M059J (cell line): ENCODE measurements at regions not wholly inside any gene's neighbourhood (a gene's known extent, or its start where the extent isn't known, plus 50 kb on each side); places are given as distances from the start of the nearest gene placed in this dataset.
"Not testable (repeated sequence)": the region's sequence is repeated elsewhere in the genome, so short reads cannot be mapped to it uniquely, and the experiment has no call there.

ENCODE experiments used
- DNase-seq: peaks from one replicate; pipeline ENCODE4 v3.0.0-alpha.2; 2012; ENCODE audit warnings: low read depth

DNA sequence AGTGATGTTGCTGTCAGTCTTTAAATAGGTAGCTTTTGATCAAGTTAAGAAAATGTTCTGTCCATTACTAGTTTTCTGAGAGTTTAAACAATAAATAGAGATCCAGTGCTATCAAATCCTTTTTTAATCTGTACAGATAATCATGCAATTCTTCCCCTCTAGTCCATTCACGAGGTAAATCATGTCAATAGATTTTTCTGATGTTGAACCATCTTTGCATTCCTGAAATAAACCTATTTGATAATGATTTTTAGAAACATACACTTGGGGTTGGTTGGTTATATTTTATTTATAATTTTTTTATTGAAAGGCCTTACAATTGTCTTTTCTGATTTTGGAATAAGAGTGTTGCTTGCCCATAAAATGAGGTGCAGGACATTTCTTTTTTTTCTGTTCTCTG lies 95.0 kb downstream of the FAM53A start:
- DNase-seq, result no peak

- no peak for DNase-seq
These were observed 95.8 kb downstream of the FAM53A start for GRCh38 chr4:1588306-1588705.

DNA sequence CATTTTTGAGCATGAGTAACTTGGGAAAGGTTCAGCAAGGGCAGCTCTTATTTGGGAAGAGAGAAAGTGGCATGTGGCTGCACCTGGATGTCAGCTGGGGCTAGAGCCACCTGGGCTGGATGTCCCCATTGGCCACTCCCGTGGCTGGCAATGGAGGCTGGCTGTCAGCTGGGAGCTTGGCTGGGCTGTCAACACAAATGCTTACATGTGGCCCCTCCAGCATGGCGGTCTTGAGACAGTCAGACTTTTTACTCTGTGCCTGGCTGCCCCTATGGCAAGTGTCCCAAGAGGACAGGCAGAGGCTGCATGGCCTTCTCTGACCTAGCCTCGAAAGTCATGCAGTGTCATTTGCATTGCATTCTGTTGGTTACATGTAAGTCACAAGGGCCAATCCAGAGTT lies 99.6 kb downstream of the FAM53A start:
- no peak for DNase-seq

- DNase-seq, result no peak
These were observed 100.3 kb downstream of the FAM53A start for GRCh38 chr4:1583859-1584258.

DNA sequence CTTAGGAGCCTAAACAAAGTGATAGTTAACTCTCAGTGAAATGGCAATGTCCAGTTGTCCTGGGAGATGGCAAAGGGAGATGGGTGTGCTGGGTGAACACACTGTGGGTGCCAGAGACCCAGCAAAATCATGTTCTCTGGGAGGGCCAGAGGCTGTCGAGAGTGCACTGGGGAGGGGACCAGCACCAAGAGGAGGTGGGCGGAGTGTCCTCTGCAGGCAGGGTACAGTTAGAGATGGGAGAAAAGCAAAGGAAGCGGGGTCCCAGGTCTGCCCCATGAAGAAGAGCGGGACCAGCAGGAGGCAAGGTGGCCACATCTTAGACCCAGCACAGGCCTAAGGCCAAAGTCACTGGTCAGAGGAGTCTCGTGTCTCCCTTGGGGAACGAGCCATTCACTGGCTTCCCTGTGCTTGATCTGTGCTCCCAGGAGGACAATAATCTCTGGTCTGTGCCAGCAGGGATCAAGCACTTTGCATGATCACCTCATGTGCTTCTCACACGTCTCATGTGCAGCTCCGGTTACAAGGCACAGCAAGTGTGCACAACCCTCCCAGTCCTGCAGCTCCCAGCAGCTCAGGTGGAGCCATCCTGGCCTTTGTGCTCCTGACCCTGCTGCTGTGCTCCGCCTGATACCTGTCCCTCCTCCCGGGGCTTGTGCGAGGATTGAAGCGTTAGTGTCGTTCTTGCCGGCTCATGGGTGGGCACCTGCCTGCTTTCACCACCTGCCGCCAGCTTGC lies 100.9 kb downstream of the FAM53A start:
- DNase-seq, result no peak

- DNase-seq, result no peak
These were observed 101.9 kb downstream of the FAM53A start for GRCh38 chr4:1582227-1582626.

DNA sequence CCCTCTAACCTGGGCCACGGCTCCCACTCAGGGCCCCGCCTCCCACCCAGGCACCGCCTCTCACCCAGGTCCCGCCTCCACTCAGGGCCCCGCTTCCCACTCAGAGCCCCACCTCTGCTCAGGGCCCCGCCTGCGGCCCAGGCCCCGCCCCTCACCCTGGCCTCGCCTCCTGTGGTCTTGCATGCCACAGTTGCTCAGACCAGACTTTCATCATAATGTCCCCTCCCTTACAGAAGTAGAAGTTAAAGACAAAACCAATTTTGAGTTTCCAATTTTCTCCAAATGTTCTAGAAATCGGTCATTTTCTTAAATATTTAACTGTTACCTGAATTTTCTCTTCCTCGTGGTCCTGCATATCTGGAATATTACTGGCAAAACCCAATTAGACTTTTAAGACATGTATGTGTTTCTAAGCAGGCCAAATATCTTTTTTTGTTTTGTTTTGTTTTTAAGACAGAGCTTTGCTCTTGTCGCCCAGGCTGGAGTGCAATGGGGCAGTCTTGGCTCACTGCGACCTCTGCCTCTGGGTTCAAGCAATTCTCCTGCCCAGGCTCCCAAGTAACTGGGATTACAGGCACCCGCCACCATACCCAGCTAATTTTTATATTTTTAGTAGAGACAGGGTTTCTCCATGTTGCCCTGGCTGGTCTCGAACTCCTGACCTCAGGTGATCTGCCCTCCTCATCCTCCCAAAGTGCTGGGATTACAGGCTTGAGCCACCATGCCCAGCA lies 102.8 kb downstream of the FAM53A start:
- peak; percentile 59 for DNase-seq

- not testable (repeated sequence) for DNase-seq
These were observed 103.5 kb downstream of the FAM53A start for GRCh38 chr4:1580692-1581012.

DNA sequence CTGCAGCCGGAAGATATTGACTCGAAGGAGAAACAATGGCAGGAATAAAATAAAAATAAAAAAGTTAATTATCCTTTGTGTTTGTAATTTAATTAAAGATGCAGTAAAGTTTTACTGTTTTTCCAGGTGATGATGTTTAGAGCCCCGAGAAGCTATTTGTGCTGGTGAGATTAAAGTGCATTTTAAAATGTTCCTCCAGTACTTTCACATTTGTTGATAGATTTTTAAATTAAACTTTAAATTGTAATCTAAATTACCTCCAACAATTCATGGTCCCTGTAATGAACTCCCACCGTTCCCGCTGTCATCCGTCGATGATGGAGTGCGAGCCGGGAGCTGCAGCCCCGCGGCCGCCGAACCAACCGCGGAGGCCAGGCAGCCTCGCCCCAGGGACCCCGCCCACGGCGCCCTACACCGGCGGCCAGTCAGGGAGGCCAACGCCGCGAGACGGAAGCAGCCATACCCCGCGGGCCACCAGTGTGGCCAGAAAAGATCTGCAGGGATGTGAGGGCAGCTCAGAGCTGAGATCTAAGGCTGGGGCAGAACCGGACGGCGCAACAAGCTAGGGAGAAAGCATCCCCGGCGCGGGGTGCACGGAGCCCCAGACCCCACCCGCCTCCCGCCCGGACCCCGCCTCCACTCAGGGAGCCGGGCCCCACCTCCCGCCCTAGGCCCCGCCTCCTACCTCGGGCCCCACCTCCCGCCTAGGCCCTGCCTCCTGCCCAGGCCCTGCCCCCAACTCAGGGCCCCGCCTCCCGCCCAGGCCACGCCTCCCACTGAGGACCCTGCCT lies 104.0 kb downstream of the FAM53A start:
- DNase-seq, result peak; percentile 39

DNA sequence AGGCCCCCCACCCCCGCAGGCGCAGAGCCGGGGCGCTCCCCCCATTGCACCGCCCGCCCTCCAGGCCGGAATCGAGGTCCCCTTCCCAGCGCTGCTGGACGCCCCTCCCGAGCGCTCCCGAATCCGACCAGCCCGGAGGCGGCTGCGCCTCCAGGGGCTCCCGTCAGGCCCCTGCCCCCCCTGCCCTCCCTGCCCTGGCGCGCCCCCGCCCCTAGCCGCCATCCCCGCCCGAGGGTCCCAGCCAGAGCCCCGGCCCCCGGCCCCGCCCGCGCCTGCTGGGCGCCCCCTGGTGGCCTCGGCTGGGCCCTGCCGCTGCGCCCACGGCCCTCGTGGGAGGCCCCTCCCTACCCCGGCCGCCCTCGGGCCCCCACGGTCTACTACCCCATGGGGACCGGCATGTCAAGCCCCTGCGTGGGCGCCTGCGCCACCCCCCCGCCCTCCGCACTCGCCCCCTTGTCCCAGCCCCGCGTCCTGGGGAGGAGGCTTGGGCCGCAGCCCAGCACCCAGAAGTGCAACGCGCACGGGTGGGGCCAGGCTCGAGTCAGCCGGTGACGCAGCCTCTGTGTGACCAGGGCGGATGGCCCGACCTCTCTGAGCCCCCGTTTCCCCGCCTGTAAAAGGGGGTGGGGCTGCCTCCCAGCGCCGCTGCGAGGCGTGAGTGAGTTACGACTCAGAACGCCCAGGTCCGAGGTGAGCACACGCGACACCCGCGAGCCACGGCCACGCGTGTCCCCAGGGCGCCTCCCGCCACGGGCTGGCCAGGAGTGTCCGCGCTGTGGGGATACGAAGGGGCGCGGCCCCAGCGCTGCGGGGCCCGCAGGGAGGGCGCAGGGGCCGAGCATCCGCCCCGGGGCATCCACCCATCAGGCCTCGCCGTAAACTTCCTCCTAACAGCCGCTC lies 104.9 kb downstream of the FAM53A start:
- DNase-seq, result peak; percentile 32

DNA sequence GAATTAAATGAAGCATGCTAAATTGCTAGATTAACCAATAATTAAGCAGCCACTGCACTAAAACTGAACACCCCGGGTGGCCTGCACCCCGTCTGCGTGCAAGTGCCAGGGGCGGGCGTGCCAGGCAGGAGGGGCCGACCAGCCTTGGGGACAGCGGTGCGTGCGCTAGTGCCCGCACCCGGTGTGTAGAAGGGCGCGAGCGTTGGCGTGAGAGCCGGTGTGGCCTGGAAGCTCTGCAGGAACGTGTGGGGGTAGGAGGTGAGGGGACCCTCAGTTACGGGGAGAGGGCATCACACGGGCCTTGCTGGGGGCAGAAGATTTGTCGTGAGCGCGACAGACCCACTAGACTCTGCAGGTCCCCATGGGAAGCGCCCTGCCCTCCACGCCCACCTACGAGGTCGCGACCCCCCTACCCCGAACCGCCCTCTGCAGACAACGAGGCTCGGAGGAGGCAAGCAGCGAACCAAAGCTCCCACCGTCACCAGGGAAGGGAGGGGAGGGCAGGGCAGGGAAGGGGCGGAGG lies 105.8 kb downstream of the FAM53A start:
- no peak for DNase-seq

- DNase-seq, result no peak
These were observed 106.3 kb downstream of the FAM53A start for GRCh38 chr4:1577822-1578217.

GRCh38 chr4:1576961-1577821 lies 106.9 kb downstream of the FAM53A start:
- no peak for DNase-seq

- DNase-seq, result no peak
These were observed 107.7 kb downstream of the FAM53A start for GRCh38 chr4:1576304-1576960.

- DNase-seq, result no peak
These were observed 108.5 kb downstream of the FAM53A start for GRCh38 chr4:1575418-1576303.

DNA sequence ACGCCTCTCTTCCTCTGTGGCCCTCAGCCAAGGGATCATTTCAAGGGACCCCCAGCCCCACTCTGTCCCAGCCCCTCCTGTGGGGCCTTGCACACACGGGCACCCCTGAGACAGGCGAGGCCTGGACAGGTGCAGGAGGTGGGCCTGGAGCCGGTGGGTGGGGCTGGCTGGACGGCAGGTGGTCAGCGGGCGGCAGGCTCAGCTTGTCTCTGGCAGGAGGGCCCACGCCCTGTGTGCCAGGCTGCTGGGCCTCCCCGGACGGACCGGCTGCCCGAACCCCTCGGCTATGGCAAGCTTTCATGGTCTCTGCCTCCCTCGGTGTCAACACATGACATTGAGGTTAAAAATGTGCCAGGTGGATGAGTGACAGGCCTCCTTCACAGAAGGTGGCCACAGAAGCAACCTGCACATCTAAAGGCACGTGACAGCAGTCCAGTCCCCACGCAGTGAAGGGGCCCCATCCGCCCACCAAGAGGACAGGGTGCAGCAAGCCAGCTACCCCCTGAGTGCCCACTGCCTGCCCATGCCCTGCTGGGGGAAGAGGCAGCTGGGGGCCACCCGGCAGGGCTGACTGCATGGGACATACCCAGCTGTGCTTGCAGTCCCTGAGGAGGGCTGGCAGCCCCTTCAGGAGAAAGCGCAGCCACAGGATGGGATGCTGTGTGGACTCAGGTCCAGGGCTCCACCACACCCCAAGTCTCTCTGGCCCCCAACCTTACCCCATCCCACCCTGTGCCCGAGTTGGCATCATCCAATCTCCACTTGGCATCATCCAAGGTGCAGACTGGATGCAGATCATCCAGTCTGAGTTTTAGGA lies 109.3 kb downstream of the FAM53A start:
- no peak for DNase-seq

DNA sequence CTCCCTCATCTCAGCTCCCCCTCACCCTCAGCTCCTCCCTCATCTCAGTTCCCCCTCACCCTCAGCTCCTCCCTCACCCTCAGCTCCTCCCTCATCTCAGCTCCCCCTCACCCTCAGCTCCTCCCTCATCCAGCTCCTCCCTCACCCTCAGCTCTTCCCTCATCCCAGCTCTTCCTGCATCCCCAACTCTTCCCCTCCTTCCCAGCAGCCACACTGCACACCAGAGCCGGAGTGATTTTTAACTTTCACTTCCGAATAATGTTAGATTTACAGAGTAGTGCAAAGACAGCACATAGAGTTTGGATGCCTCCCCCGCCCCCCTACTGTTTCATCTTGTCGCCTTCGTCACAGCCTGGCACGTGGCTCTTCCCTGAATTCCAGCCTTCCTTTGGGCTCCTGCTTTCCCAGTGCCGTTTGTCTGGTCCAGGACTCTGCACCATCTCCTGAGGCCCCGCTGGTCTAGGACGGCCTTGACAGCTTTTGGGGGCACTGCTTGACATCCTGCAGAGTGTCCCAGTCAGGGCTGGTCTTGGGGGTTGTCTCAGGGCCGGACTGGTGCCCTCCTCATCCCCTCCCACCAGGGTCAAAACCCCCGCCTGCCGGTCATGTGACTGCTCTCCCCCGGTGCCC lies 110.2 kb downstream of the FAM53A start:
- DNase-seq, result no peak
